ENCODE measurements at regions not wholly inside any gene's neighbourhood (a gene's known extent, or its start where the extent isn't known, plus 50 kb on each side); places are given as distances from the start of the nearest gene placed in this dataset.

GRCh38 chr12:97645726-97646125 lies 183.1 kb downstream of the RMST start:
- POLR2A ChIA-PET: no interaction called here
- H3K4me3 ChIP-seq: no peak overlapping the region
- no peaks in the 10 kb centered on the region for H3K9me3 ChIP-seq (replicated peaks; ENCODE audit: control insufficient read depth, insufficient read depth, low read depth, low read length)
- no peak overlapping the region for H3K4me2 ChIP-seq (ENCODE audit: insufficient read depth, low read length)
- no peak overlapping the region for H2AFZ ChIP-seq (ENCODE audit: low read depth, low read length)
- no peaks in the 10 kb centered on the region for H4K20me1 ChIP-seq (replicated peaks; ENCODE audit: control insufficient read depth, insufficient read depth, low read length)
- no peaks in the 10 kb centered on the region for H3K4me1 ChIP-seq (replicated peaks in 1 of 2; ENCODE audit: control insufficient read depth in 2 of 2, insufficient read depth in 2 of 2, low read length in 2 of 2)
- no peak overlapping the region for H3K9ac ChIP-seq (ENCODE audit: insufficient read depth in 1 of 2, low read depth in 2 of 2, low read length in 2 of 2)
- H3K27me3 ChIP-seq (ENCODE audit: control insufficient read depth in 2 of 2, insufficient read depth in 2 of 2, low read length in 2 of 2): no peaks in the 10 kb centered on the region
- in situ Hi-C loops (cut with MboI) (no loop called here), intact Hi-C loops (cut with micrococcal nuclease) (no loop called here)
- no peaks in the 10 kb centered on the region for H3K79me2 ChIP-seq (ENCODE audit: control insufficient read depth, insufficient read depth, low read length)
- no peaks in the 10 kb centered on the region for H3K36me3 ChIP-seq (ENCODE audit: control insufficient read depth, insufficient read depth, low read length)
- no peak for FAIRE-seq
- no peak for ATAC-seq
- no peak overlapping the region for H3K27ac ChIP-seq (ENCODE audit: extremely low read depth, low read depth, low read length)
- CTCF ChIA-PET (ENCODE audit: low intra/inter-chr PET ratio): no interaction called here
- DNase-seq (ENCODE audit: extremely low read depth in 1 of 4, low spot score in 3 of 4): no peak
- 0% methylated on average over 1 of the region's 1 CpG for WGBS (ENCODE audit: insufficient coverage, low coverage, missing lambda C conversion rate)
- no TSS peak for BruUV-seq (replicated peaks)
- H3K9me1 ChIP-seq (ENCODE audit: control insufficient read depth, insufficient read depth, low read length): no peaks in the 10 kb centered on the region
- TF ChIP-seq ZNF146 (CRISPR knock-in tag; IDR thresholded peaks at IDR 0.05; ENCODE audit: unreplicated experiment): no peak
- TF ChIP-seq POLR2B (IDR thresholded peaks at IDR 0.05; ENCODE audit: low read depth, partially characterized antibody): no peak
- no peak for TF ChIP-seq PML (IDR thresholded peaks at IDR 0.05; ENCODE audit: low read length)
- TF ChIP-seq ZNF644 (tag; IDR thresholded peaks at IDR 0.05; ENCODE audit: low read depth): no peak
- TF ChIP-seq SRF (CRISPR knock-in tag; IDR thresholded peaks at IDR 0.05): no peak
- no peak for TF ChIP-seq CHD4 (IDR thresholded peaks at IDR 0.05; ENCODE audit: insufficient read depth, insufficient replicate concordance, low read depth, low read length, poor library complexity, severe bottlenecking)

DNA sequence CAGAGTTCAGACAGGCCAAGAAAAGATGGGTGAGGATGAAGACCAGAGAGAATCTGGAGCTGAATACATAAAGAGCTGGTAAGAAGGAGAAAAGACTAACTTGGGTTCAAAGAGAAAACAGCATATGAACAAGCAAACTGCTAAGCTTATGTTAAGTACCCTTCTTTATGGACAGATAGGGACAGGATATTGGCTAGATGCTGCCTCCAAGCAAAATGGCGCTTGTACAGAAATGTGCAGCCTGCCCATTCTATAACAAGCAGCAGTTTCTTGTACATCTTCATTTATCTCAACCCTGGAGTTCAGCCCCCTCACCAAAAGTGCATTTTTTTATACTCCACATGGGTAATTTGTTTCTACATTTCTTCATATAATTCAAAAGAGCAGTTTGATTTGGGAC lies 184.5 kb downstream of the RMST start:
- no peak for ATAC-seq
- in situ Hi-C loops (cut with MboI): no loop called here
- H3K9me1 ChIP-seq (ENCODE audit: control insufficient read depth, insufficient read depth, low read length): no peaks in the 10 kb centered on the region
- no peaks in the 10 kb centered on the region for H3K27me3 ChIP-seq (ENCODE audit: control insufficient read depth in 2 of 2, insufficient read depth in 2 of 2, low read length in 2 of 2)
- no peak for DNase-seq (ENCODE audit: extremely low read depth in 1 of 4, low spot score in 3 of 4)
- ChIA-PET CTCF (ENCODE audit: low intra/inter-chr PET ratio) (no interaction called here), POLR2A (no interaction called here)
- H3K9me3 ChIP-seq (replicated peaks; ENCODE audit: control insufficient read depth, insufficient read depth, low read depth, low read length): no peaks in the 10 kb centered on the region
- H4K20me1 ChIP-seq (replicated peaks; ENCODE audit: control insufficient read depth, insufficient read depth, low read length): no peaks in the 10 kb centered on the region
- BruUV-seq (replicated peaks): no TSS peak
- H3K4me2 ChIP-seq (ENCODE audit: insufficient read depth, low read length): no peak overlapping the region
- no peaks in the 10 kb centered on the region for H3K79me2 ChIP-seq (ENCODE audit: control insufficient read depth, insufficient read depth, low read length)
- no peak for FAIRE-seq
- intact Hi-C loops (cut with micrococcal nuclease): no loop called here
- H3K4me1 ChIP-seq (replicated peaks in 1 of 2; ENCODE audit: control insufficient read depth in 2 of 2, insufficient read depth in 2 of 2, low read length in 2 of 2): no peaks in the 10 kb centered on the region
- H3K4me3 ChIP-seq: no peak overlapping the region
- H3K36me3 ChIP-seq (ENCODE audit: control insufficient read depth, insufficient read depth, low read length): no peaks in the 10 kb centered on the region
- no peak overlapping the region for H3K27ac ChIP-seq (ENCODE audit: extremely low read depth, low read depth, low read length)
- no peak overlapping the region for H3K9ac ChIP-seq (ENCODE audit: insufficient read depth in 1 of 2, low read depth in 2 of 2, low read length in 2 of 2)
- WGBS (ENCODE audit: insufficient coverage, low coverage, missing lambda C conversion rate): 0% methylated on average over 1 of the region's 1 CpG
- H2AFZ ChIP-seq (ENCODE audit: low read depth, low read length): no peak overlapping the region
- no peak for TF ChIP-seq PREB (CRISPR knock-in tag; IDR thresholded peaks at IDR 0.05)
- TF ChIP-seq ZFP36 (IDR thresholded peaks at IDR 0.05; ENCODE audit: low read depth, low read length, partially characterized antibody): no peak
- TF ChIP-seq HMG20A (CRISPR knock-in tag; conservative IDR thresholded peaks at IDR 0.05): no peak
- no peak for TF ChIP-seq MYC (IDR thresholded peaks at IDR 0.05; ENCODE audit: low read depth, low read length)
- no peak for TF ChIP-seq MYC (CRISPR knock-in tag; IDR thresholded peaks at IDR 0.05; ENCODE audit: borderline replicate concordance, low read depth)
- TF ChIP-seq EHMT2 (IDR thresholded peaks at IDR 0.05): no peak
- TF ChIP-seq ZNF354B (CRISPR knock-in tag; IDR thresholded peaks at IDR 0.05): no peak
- no peak for TF ChIP-seq MECOM (CRISPR knock-in tag; IDR thresholded peaks at IDR 0.05)
- no peak for TF ChIP-seq ID3 (CRISPR knock-in tag; IDR thresholded peaks at IDR 0.05)
- TF ChIP-seq ID3 (tag; IDR thresholded peaks at IDR 0.05): no peak
- no peak for TF ChIP-seq TBP (optimal IDR thresholded peaks at IDR 0.05; ENCODE audit: low read depth, low read length)
- no peak for TF ChIP-seq RNF2 (IDR thresholded peaks at IDR 0.05)
- TF ChIP-seq GTF2F1 (IDR thresholded peaks at IDR 0.05; ENCODE audit: low read depth, low read length): no peak

All from K562 (cell line).